Psoas muscle (tissue), 7 donors: ENCODE measurements at regions not wholly inside any gene's neighbourhood (a gene's known extent, or its start where the extent isn't known, plus 50 kb on each side); places are given as distances from the start of the nearest gene placed in this dataset.

Experiments used
- ATAC-seq, 4 donors: fragments of 200-7000 bp; cut with Tn5 transposase; one replicate each; pipeline ENCODE4 v1.9.1; 2020; ENCODE audit warnings: moderate library complexity in 3 of 4, mild to moderate bottlenecking in 2 of 4
- DNase-seq, 2 donors: peaks; one replicate each; pipeline ENCODE4 v3.0.0-alpha.2; 2020
- H3K27ac ChIP-seq: fragments of 200-600 bp; one replicate; pipeline ENCODE4 v1.8.0; 2022
- H3K27me3 ChIP-seq, 3 donors: fragments of 200-600 bp in 1 of 3; one replicate each; pipeline versions ENCODE4 v1.6.1 to v1.8.0; 2013 to 2022; ENCODE audit warnings: low read length in 2 of 3, mild to moderate bottlenecking in 2 of 3, moderate library complexity in 1 of 3; ENCODE audit not compliant: insufficient read depth in 3 of 3
- H3K36me3 ChIP-seq, 2 donors: fragments of 200-600 bp in 1 of 2; one replicate each; pipeline versions ENCODE4 v1.6.1 to v1.8.0; 2013 to 2022; ENCODE audit warnings: low read depth in 1 of 2, mild to moderate bottlenecking in 1 of 2, moderate library complexity in 1 of 2; ENCODE audit not compliant: insufficient read depth in 1 of 2
- H3K4me1 ChIP-seq: fragments of 200-600 bp; one replicate; pipeline ENCODE4 v1.8.0; 2022
- H3K4me3 ChIP-seq: fragments of 200-600 bp; one replicate; pipeline ENCODE4 v1.8.0; 2022; ENCODE audit warnings: mild to moderate bottlenecking
- H3K9me3 ChIP-seq: fragments of 200-600 bp; one replicate; pipeline ENCODE4 v1.8.0; 2022
- WGBS, 3 donors: extraction: QIAGEN DNeasy Blood & Tissue Kit; methylation state at CpG; one replicate each; pipeline versions ENCODE4 v1.1.6 to v1.1.7; 2013; 5-methylcytosine and 5-hydroxymethylcytosine counted together
- intact Hi-C, 2 donors: fragments of 100-400 bp; cut with DNase I; formaldehyde crosslinking; loops; one replicate each; pipeline versions ENCODE4 v1.11.0 to v1.14.2; 2022
- TF ChIP-seq, protein P1 (sequence below): fragments of 200-600 bp; IDR thresholded peaks from one replicate; pipeline ENCODE4 v1.8.0; 2022; ENCODE audit warnings: antibody characterized with exemption
- donor health status: healthy with polysubstance abuse.
- donor health status: DM: no; HTN: no; CAD: no; lungs with moderate emphysema.
- donor health status: Bipolar disorder and iron deficiency.
- donor health status: healthy.
- donor health status: DM: yes; HTN: yes; CAD: no.
- donor health status: DM: no; HTN: no; CAD: no.
- donor health status: DM: yes; HTN: yes; CAD: no.

DNA sequence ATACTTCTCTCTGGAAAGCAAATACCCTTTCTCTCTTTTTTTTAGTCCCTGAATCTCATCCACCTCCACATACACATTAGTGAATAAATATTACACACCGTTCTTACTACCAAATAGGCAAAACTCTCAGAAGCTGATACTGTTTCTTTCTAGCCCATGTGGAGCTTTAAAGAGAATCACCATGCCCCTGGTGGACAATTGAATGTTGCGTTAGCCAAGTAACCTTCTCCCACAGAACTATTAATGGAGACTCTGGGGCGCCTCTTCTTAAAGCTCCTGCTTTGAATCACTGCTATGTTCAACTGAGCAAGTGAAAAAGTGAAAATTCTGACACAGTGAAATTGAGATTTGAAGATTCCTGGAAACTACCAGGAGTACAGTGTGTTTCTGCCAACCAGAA, 522.8 kb upstream of the CDH7 start:
- H3K27ac ChIP-seq: no peak overlapping the region
- TF ChIP-seq, protein P1, sequence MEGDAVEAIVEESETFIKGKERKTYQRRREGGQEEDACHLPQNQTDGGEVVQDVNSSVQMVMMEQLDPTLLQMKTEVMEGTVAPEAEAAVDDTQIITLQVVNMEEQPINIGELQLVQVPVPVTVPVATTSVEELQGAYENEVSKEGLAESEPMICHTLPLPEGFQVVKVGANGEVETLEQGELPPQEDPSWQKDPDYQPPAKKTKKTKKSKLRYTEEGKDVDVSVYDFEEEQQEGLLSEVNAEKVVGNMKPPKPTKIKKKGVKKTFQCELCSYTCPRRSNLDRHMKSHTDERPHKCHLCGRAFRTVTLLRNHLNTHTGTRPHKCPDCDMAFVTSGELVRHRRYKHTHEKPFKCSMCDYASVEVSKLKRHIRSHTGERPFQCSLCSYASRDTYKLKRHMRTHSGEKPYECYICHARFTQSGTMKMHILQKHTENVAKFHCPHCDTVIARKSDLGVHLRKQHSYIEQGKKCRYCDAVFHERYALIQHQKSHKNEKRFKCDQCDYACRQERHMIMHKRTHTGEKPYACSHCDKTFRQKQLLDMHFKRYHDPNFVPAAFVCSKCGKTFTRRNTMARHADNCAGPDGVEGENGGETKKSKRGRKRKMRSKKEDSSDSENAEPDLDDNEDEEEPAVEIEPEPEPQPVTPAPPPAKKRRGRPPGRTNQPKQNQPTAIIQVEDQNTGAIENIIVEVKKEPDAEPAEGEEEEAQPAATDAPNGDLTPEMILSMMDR: no peak
- H3K9me3 ChIP-seq: no peaks in the 10 kb centered on the region
- ATAC-seq (no peak), DNase-seq (no peak)
- H3K4me1 ChIP-seq: no peaks in the 10 kb centered on the region
- 86 to 91% (median 88%) methylated on average over 3 of the region's 3 CpGs for WGBS, 3 donors
- intact Hi-C loops: no loop called here
- no peaks in the 10 kb centered on the region for H3K36me3 ChIP-seq
- no peak overlapping the region for H3K4me3 ChIP-seq
- no peaks in the 10 kb centered on the region for H3K27me3 ChIP-seq

DNA sequence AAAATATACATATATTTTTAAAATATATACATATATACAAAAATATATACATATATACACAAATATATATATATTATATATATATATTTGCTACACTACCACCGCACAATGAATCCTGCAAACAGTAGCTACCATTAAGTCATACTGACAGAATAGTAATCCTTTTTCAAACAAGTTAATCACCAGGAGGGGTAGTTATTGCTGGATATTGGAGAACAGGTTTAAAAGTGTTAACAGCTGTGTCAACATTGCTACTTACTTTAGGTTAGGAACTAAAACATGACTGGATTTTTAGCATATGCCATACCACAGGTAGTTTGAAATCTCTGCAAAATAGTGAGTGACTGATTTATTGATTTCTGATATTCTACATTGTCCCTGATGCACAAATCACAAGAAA, 529.1 kb upstream of the CDH7 start:
- Histone ChIP-seq H3K27me3 (no peaks in the 10 kb centered on the region), H3K4me3 (no peak overlapping the region), H3K27ac (no peak overlapping the region), H3K4me1 (no peaks in the 10 kb centered on the region), H3K36me3 (no peaks in the 10 kb centered on the region), H3K9me3 (no peaks in the 10 kb centered on the region)
- TF ChIP-seq, protein P1: no peak
- no peak for ATAC-seq
- DNase-seq: no peak
- 81 to 95% (median 81%) methylated on average over 1 of the region's 1 CpG for WGBS, 3 donors
- intact Hi-C loops: no loop called here

DNA sequence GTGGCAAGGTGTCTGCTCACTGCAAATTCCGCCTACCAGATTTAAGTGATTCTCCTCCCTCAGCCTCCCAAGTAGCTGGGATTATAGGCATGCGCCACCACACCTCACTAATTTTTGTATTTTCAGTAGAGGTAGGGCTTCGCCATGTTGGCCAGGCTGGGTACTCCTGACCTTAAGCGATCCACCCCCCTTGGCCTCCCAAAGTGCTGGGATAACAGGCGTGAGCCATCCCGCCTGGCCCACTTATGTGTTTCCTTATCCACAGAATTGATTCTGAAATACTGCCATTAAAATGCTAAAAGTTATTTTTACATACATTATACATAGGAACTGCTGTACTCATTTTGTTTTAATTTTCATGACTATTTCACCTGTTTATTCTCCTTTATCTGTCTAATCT, 529.7 kb upstream of the CDH7 start:
- TF ChIP-seq, protein P1: no peak
- no peak for ATAC-seq

DNA sequence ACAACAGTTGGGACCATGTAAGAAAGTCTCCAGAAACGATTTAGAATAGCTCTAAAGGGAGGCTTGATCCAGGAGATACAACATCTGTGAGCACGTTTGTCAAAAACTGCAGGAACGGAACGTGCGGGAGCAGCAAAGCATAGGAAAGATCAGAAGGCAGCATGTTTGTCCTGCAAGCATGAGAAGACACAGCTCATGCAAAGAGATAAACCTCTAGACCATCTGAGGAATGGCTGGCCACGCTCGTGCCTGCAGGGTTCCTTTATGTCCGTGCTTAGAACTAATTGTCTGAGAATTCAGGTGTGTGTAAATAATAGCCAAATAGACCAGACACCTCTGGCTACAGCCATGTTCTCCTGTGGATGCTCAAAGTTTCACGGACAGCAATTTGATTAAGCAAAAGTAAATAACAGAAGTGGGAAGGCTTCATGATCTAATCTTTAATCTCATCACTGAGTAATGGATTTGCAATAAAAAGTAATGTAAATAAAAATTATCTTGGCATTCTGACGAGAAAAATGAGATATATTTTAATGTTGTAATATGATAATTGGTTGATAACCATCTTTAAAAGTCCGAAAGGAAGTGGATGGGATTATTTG, 534.8 kb upstream of the CDH7 start:
- Histone ChIP-seq H3K4me1 (no peaks in the 10 kb centered on the region), H3K4me3 (no peak overlapping the region), H3K27ac (no peak overlapping the region), H3K9me3 (no peaks in the 10 kb centered on the region), H3K27me3 (no peaks in the 10 kb centered on the region), H3K36me3 (no peaks in the 10 kb centered on the region)
- intact Hi-C loops: no loop called here
- WGBS, 3 donors: 64 to 75% (median 69%) methylated on average over 11 of the region's 11 CpGs
- TF ChIP-seq, protein P1: no peak
- ATAC-seq (no peak), DNase-seq (no peak)

More for the DNA sequence above, 529.7 kb upstream of the CDH7 start:
- DNase-seq: no peak
- Histone ChIP-seq H3K4me1 (no peaks in the 10 kb centered on the region), H3K27me3 (no peaks in the 10 kb centered on the region), H3K27ac (no peak overlapping the region), H3K4me3 (no peak overlapping the region), H3K9me3 (no peaks in the 10 kb centered on the region), H3K36me3 (no peaks in the 10 kb centered on the region)
- 91 to 98% (median 97%) methylated on average over 6 of the region's 6 CpGs for WGBS, 3 donors
- intact Hi-C loops: no loop called here

DNA sequence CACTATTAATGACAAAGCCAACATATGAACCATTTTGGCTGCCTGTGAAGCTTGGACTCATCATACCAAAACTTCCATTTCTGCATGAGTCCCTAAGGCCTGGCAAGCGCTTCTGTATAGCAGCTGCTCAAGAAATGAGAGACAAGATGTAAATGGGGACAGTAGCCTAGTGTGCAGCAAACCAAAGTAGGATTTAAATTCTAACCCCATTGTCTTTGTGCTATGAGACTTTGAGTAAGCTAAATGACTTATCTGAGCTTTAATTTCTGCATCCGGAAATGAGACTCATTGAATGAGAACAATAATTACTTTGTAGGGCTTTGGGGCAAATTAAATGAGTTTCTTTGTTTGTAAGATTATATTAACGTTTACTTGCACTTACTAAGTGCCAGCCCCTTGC, 536.4 kb upstream of the CDH7 start:
- Histone ChIP-seq H3K4me3 (no peak overlapping the region), H3K36me3 (no peaks in the 10 kb centered on the region), H3K4me1 (no peaks in the 10 kb centered on the region), H3K27ac (no peak overlapping the region), H3K9me3 (no peaks in the 10 kb centered on the region), H3K27me3 (no peaks in the 10 kb centered on the region)
- no peak for ATAC-seq
- TF ChIP-seq, protein P1: no peak
- no peak for DNase-seq
- 66 to 78% (median 76%) methylated on average over 3 of the region's 3 CpGs for WGBS, 3 donors
- intact Hi-C loops: no loop called here
